ENCODE measurements at regions not wholly inside any gene's neighbourhood (a gene's known extent, or its start where the extent isn't known, plus 50 kb on each side); places are given as distances from the start of the nearest gene placed in this dataset.

DNA sequence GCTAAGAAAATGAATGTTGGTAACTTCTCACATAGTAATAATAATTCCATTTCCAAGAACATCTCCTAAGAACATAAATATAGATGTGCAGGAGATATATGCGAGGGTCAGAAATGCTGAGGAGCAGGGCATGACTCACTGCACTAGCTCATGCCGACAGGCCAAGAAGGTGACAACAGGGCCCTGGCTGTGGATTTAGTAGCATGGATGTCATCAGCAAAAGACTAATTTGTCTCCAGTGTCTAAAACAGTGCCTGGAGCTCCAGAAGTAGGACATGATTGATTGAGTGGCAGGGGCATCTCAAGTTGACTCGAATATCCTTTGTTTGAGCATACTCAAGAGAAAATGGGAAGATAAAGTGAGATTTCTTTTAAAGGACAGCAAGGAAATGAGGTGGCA is 207.0 kb upstream of the FOXA2 start:
- DNase-seq = no peak

DNA sequence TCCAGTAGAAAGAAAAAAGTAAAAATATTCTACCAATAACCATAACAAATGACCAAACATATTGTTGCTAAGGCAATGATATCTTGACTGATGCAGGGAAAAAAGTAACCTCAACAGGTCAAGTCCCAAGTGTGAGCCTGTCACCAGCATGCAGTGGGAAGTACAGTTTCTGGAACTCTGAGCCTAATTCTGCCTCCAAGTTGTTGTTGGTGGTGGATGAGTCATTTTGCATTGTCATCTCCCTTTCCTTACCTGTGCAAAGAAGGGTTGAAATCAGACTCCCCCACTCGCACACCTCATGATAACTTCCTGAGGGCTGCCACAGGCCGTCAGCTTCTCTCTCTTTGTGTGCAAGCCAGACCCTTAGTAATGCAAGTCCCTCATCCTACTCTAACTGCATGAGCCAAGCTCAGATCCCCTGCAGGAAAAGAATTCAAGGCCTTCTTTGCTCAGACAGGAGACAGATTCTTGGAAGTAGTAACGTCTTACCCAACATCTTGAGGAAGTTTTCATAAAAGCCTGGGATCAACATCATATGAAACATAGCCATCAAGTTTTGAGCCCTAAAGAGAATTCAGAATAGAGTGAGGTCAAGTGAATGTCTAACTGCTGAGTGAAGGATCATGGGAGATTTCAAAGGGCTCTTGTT is 207.6 kb upstream of the FOXA2 start:
- DNase-seq = no peak

DNA sequence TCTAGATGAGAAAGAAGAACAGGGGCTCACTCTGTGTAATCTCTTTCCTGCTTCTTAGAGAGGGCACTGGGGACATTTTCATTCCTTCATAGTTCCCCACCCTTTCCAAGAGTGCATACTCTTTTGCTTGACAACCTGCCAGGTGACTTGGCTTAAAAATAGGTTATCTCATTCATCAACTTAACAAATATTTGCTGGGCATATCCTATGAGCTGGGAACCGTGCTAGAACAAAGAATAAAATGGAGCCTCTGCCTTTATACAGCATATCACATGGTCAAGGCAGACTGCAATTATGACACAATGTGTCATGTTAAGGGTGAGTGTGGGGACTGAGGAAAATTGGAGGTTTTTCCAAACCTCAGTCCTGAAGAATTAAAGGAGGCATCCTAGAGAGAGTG is 209.8 kb upstream of the FOXA2 start:
- no peak for DNase-seq

DNA sequence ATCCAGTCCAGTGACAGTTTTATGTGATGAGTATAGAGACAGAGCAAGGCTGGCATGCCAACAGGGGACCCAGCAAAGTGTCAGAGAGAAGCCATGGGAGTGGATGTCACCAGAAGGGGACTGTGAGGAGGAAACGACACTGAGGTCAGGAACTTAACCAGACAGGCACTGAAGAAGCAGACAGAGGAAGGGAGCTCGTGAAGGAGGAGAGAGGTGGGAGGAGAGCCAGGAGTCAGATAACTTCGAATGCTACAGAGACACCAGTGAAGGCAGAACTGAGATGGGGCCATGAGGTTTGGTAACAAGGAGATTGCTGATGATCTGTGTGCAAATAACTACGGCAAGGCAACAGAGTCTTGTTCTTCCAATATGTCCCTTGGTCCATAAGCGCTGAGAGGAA is 211.1 kb upstream of the FOXA2 start:
- DNase-seq = no peak

DNA sequence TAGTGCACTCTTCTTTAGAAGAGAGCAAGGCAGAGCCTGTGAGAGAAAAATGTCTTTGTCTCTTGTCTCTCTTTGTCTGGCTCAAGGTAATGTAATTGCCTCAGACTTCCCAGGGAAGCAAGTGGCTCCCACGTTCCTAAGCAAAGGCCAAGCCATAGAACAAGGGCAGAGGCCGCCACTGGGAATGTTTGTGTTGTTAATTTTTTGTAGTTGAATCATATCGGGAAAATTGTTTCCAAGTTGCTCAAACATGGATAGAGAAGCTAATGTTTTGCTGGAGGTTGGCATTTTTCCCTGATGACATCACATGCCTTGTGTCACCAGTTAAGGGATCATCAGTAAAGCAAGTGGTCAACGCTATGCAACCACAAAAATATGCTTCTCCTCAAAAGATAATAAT is 211.5 kb upstream of the FOXA2 start:
- no peak for DNase-seq

DNA sequence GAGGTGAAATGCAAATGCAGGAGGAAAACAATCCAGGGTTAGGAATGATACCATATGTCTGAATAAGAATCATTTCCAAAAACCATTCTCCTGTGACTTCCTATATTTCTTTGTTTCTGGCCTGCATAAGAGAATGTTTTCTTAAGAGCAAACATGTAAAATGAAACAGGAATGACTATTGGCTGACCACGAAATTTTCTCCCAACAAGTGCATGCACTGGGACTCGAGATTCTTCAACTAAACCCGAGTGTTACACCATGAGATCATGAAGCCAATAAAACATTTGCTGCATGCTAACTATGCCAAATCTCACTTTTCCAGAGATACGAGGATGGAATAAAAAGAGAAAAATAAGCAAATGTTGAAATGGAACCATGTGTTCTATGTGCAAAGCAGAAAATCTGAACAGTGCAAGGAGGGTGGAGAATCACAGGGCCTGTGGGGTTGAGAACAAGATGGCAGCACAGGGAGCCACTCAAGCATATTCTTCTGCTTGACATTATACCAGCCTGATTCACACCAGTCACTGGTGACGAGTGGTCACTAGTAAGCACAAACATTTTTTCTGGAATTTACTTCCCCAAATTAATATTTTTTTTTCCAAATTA is 212.2 kb upstream of the FOXA2 start:
- no peak for DNase-seq

DNA sequence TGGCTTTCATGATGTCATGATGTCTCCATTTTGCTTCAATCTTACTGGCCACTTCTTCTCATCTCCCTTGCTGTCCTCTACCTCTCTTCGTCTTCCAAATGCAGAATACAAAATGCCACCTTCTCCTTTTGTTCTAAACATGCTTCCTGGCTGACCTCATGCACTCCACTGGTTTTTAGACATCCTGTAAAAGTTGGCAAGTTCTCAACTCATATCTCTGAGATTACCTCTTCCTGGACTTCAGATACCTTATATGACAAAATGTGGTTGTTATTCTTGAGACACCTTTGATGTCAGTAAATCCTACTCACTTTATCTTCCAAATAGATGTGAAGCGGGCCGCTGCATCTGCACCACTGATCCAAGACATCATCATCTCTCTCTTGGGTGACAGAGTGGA is 212.7 kb upstream of the FOXA2 start:
- no peak for DNase-seq

DNA sequence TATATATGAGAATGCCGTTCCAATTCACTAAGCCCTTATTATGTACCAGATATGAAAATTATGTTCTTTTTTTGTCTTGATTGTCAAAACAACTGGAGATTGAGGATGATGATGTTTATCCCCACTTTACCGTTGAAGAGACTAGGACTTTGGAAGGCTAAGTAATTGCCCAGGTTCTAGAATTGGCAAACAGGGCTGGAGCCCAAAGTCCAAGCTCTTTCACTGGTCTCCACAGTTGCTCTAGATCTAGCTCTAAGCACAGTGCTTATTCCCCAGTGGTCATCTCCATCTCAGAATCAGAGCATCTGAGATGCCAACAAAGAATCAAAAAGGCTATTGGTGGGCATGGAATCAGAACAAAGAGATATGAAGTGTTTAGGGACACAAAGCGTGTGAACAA is 215.3 kb upstream of the FOXA2 start:
- no peak for DNase-seq

DNA sequence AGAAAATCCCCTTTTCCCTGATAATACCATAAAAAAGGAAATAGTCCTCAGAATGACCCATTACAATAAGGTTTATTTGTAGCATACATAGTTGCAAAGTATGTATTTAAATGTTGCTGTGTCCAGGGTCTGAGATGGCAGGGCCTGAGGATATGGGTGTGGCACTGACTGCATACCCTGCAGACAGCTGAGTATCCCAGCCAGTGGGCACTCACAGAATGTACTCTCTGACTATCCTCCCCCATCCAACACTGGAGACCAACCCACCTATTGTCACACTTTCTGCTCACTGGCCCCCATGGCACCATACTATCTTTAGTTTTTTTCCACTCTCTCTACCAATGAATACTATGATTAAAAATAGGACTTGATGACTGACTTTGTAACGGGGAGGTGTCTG is 215.8 kb upstream of the FOXA2 start:
- DNase-seq = no peak

DNA sequence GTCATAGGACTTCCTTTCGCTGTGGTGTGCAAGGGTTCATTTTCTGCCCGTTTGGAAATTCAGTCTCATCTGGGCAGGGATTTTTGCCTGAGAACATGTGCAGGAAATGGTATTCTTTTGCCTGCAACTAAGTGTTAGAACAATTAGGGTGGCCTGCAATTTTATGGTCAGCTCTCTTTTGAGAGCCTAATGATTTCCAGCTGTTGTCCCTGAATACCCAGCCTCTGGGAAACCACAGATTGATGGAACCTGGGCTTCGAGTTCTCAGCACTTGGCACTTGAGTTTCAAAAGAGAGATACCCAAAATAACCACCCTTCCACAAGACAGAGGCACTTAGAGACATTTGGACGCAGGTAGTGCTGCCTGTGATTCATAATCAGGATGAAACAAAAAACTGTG is 217.2 kb upstream of the FOXA2 start:
- DNase-seq = no peak

DNA sequence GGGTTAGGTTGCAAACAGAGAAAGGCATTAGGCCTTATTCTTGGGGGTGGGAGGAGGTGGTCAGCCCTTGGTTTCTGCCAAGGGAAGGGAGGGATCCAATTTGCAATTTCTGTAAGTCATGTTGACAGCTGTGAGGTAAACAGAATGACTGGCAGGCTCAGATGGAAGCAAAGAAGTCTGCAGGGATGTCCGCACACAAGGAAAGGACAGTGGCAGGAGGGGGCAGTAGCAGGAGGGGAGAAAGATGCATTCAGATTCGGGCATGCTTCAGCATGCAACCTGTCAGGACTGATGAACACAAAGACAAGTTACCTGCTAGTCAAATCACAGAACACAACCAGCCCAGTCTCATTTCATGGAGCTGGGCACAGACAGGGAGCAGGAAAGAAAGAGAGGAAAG is 217.9 kb upstream of the FOXA2 start:
- no peak for DNase-seq

DNA sequence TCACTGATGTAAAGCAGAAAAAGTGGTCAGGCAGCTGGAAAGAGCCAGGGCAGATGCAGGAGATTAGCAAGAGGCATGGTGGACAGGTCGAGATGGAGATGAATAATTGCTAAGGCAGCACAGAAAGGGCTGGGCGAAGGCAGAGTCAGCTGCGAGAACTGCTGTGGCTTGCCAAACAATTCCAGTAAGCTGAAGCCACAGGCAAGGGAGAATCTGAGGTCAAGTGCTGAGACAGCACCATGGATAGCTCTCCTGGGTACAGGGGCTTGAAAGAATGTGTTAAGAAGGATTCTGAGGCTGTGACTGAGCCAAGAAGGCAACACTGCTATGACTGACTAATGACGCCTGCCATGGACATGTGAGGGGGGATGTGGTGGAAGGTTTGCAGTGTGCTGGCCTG is 220.8 kb upstream of the FOXA2 start:
- no peak for DNase-seq

DNA sequence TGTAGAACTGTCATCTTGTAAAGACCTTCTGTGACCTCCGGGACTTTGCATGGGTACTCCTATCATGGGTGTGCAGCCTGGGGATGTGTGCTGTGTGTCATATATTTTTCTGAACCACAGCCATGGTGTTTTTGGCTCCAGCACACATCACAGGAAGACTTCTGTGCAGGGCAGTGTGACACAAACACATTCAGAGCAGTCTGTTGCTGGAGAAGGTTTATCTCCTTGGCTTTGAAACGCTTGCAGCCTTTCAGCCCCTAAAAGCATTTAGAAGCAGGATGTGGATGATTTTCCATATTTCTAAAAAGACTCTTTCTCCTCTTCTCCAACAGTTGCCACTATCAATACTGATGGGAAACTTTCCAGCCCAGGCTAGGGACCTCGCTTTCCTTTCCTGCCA is 221.6 kb upstream of the FOXA2 start:
- DNase-seq = no peak

DNA sequence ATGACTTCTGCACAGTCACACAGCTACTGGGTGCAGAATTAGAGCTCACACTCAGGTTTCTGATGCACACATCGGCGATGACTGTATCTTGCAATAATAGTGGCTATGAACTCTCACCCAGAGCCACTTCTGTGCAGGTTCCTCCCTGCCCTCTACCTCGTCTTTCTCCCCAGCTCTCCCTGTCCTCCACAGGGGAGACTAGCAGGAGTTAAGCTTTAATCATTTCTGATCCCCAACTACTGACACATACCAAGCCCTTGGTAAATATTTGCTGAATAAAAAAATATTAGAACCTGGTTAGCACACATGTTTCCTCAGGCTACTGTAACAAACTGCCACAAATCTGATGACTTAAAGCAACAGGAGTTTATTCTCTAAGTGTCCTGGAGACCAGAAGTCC is 222.7 kb upstream of the FOXA2 start:
- no peak for DNase-seq

DNA sequence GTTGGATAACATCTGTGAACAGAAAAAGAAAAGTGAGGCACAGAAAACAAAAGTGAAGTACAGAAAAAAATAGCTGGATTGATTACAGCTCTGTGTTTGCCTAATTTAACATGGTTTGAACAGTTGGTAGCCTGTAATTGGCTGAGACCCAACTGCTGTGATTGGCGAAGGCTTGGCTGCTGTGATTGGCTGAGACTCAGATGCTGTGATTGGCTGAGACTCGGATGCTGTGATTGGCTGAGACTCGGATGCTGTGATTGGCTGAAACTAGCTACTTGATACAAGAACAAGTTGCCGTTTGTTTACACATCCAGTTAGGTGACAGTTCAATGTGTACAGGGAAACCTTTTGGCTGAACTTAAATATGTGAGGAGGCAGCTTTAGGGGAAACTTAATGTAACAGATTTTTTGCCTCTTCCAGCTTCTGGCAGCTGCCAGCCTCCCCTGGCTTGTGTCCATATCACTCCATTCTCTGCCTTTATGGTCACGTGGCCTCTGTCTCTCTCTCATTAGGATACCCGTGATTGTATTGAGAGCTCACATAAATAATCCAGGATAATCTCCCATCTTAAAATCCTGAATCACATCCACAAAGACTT is 223.4 kb upstream of the FOXA2 start:
- no peak for DNase-seq

DNA sequence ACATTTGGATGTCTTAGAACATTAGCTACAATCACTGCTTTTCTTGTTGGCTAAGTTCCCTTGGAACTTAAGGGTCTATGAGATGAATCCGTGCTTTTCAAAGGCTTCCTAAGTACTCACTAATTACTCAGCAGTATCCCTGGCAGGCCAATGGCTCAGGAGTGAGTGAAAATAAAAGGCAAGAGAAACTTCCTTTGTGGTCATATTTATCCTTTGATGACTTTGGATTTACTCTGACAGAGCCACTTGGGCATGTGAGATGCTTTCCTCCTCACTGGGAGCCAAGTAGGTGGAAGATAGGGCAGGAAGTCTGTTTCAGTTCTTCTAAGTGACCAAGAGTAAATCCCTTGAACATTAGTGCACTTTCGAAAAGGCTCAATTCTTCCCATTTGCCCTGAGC is 224.3 kb upstream of the FOXA2 start:
- DNase-seq = no peak

DNA sequence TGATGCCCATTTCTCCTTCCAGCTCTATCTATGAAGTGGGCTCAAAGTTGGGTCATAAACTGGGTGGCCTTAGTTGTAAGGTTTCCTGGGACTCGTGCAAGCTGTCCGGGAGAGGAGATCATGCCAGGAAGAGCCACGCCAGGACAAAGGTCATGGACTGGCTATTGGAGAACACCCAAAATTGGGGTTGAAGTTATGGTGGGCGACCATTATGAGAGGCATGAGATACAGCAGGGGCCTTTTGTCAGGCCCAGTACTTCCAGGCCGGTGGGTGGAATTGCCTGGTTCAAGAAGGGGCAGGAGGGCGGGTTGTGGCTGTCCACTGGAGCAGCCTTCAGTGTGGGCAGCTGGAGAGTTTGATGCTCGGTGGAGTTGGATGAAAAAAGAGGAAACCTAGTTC is 225.1 kb upstream of the SSTR4 start:
- no peak for DNase-seq

DNA sequence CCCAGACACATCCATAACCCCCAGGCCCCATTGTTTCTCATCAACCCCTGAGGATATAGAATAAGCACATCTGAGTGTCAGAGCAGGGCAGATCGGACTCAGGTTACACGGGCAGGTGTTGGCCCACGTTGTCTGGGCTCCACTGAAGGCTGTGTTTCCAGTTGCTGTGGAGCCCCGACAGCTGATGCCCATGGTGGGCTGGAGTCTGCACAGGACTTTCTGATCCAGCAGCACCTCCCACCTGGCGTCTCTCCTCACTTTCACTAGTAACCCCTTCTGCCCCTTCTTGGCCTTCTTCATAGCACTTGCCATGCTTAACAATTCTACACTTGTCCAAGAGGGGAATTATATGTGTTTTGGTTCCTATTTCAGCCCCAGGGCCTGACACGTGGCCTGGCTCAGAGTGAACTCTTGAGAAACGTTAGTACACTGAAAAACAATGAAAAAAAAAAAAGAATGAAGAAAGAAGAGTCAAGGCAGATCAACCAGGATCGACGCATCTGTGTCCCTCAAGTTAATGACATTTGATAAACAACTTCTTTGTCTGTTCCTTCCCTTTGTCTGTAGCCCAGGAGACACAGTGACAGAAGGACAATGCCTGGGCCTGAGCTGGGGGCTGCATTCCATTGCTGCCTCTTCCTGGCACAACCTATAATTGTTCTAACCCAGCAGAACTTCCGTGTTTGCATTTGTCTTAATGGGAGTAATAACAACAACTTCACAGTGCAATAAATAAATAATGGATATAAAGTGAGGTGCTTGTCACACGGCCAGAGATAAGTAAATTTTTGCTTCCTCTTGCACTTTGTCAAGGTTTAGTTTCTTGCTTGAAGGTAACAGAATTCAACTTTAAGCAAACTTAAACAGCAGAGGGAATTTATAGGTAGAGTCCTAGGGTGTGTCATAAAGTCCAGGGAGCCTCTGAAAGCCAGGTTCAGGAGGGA is 224.2 kb upstream of the SSTR4 start:
- DNase-seq = no peak

DNA sequence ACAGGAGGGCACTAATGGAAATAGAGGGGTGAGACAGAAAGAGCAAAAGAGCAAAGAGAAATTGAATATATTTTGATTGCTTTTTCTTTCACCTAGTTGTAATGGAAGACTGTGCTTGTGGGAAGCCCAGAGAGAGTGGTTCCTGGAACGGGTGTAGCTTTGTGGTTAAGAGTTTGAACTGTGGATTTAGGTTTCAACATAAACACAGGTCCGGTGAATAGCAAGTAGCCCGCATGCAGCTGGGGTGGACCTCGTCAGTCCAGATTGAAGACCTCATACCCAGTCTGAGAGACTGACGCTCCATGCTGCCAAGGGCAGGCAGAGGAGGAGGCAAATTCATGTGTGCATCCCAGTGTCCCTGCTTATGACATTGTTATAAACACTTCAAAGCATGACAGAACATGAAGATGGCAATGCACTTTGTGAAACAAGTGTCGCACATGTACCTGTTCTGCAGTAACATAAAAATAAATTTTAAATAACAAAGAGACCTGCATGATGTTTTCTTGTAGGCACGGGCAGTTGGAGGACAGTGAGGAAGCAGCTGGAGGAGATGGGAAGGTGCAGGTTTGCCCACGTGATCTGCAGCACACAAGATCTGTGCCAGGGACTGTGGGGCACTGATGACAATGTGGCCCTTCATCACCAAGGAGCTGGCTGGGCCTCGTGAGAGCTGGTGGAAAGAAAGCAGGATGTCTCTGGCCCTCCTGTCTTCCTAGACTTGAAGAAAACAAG is 220.5 kb upstream of the SSTR4 start:
- DNase-seq = no peak

DNA sequence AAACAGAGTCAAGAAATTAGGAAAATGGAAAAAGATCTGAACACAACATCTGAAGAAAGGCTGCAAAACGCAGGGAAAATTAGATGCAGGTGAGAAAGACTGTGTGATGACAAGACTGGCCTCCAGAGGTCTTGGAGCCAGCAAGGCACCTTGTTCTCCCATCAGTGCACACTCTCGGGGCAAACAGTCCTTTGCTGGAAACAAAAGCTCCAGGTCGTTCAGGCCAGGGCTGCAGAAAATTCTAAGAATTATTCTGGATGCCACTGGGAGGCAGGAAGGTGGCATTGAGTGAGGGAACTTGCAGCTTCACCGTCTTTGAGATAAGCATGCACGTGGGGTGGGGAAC is 219.9 kb upstream of the SSTR4 start:
- no peak for DNase-seq

DNA sequence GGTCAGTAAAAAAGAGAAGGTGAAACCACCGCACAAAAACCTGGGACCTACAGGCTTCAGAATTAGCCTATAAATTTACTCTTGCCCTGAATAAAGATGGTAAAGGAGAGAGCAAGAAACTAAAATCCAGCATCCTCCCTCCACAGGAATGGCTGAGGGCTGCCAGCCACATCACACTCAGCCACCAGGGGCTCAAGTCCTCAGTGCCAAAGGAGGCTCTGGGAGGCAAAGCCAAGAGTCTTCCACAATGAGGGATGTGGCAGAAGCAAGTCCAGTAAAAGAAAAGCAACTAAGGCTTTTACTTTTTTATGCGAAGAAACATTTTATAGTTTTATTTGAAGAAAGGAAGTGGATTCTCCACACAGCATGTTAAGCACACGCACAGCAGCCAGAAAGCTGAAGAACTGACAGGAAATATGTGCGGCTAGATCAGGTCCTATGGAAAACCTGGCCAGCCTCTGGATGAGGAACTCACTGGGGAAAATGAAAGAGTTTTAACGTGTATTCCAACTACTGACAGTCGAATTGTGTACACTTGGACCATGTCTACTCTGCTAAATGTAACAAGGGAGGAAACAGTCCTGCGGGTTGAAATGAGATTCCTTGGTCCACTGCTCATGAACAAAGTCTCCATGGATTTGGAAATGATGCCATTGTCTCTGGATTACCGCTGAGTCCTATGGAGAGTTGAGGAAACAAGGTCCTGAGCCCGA is 219.4 kb upstream of the SSTR4 start:
- no peak for DNase-seq

DNA sequence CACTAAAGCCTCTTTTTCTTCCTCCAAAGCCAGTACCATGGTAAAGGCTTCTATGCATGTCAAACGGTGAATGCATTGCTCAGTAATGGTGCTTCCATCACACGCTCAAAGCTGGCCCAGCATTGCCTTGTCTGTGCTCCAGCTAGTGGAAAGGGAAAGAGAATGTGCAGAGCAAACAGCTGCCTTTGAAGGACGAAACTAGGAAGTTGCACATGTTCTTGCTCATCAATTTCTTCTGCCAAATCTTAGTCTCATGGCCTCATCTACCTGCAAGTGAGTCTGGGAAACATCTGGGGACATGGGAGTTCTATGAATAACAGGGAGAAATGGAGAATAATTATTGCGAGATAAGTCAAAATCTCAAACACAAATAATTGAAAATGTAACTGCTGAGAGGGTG is 216.5 kb upstream of the SSTR4 start:
- no peak for DNase-seq

All from right lung (tissue), 2 donors.